ENCODE measurements at regions not wholly inside any gene's neighbourhood (a gene's known extent, or its start where the extent isn't known, plus 50 kb on each side); places are given as distances from the start of the nearest gene placed in this dataset.
"Not testable (repeated sequence)": the region's sequence is repeated elsewhere in the genome, so short reads cannot be mapped to it uniquely, and the experiment has no call there.

GRCh38 chr7:80303315-80303714, 168.7 kb downstream of the GNAI1 start:
- Histone ChIP-seq H3K4me3 (ENCODE audit: low read length) (no peak overlapping the region), H3K9me3 (ENCODE audit: low read length) (no peaks in the 10 kb centered on the region), H2AFZ (ENCODE audit: low read depth, low read length) (no peak overlapping the region), H3K4me1 (ENCODE audit: insufficient read depth, low read length) (peaks cover 11% of the 10 kb centered on the region), H3K27me3 (ENCODE audit: insufficient read depth, low read length) (no peaks in the 10 kb centered on the region), H3K36me3 (ENCODE audit: insufficient read depth, low read length) (no peaks in the 10 kb centered on the region)

- Histone ChIP-seq H3K4me3 (ENCODE audit: low read length) (no peak overlapping the region), H3K4me1 (ENCODE audit: insufficient read depth, low read length) (peaks cover 9% of the 10 kb centered on the region), H3K9me3 (ENCODE audit: low read length) (no peaks in the 10 kb centered on the region), H3K27me3 (ENCODE audit: insufficient read depth, low read length) (no peaks in the 10 kb centered on the region), H2AFZ (ENCODE audit: low read depth, low read length) (no peak overlapping the region), H3K36me3 (ENCODE audit: insufficient read depth, low read length) (no peaks in the 10 kb centered on the region)
These were observed 168.0 kb downstream of the GNAI1 start for GRCh38 chr7:80302636-80303035.

- no peaks in the 10 kb centered on the region for H3K27me3 ChIP-seq (ENCODE audit: insufficient read depth, low read length)
- peaks cover 8% of the 10 kb centered on the region for H3K4me1 ChIP-seq (ENCODE audit: insufficient read depth, low read length)
- H3K4me3 ChIP-seq (ENCODE audit: low read length): no peak overlapping the region
- no peaks in the 10 kb centered on the region for H3K9me3 ChIP-seq (ENCODE audit: low read length)
- no peaks in the 10 kb centered on the region for H3K36me3 ChIP-seq (ENCODE audit: insufficient read depth, low read length)
- H2AFZ ChIP-seq (ENCODE audit: low read depth, low read length): no peak overlapping the region
These were observed 167.4 kb downstream of the GNAI1 start for GRCh38 chr7:80302078-80302477.

GRCh38 chr7:80298201-80298600, 163.6 kb downstream of the GNAI1 start:
- H3K4me1 ChIP-seq (ENCODE audit: insufficient read depth, low read length): peaks cover 7% of the 10 kb centered on the region
- H3K4me3 ChIP-seq (ENCODE audit: low read length): no peak overlapping the region
- no peak overlapping the region for H2AFZ ChIP-seq (ENCODE audit: low read depth, low read length)
- no peaks in the 10 kb centered on the region for H3K36me3 ChIP-seq (ENCODE audit: insufficient read depth, low read length)
- H3K27me3 ChIP-seq (ENCODE audit: insufficient read depth, low read length): no peaks in the 10 kb centered on the region
- H3K9me3 ChIP-seq (ENCODE audit: low read length): peaks cover 2% of the 10 kb centered on the region

- Histone ChIP-seq H3K4me1 (ENCODE audit: insufficient read depth, low read length) (peaks cover 4% of the 10 kb centered on the region), H3K9me3 (ENCODE audit: low read length) (peaks cover 2% of the 10 kb centered on the region), H3K36me3 (ENCODE audit: insufficient read depth, low read length) (no peaks in the 10 kb centered on the region), H3K27me3 (ENCODE audit: insufficient read depth, low read length) (no peaks in the 10 kb centered on the region), H3K4me3 (ENCODE audit: low read length) (no peak overlapping the region), H2AFZ (ENCODE audit: low read depth, low read length) (no peak overlapping the region)
These were observed 159.7 kb downstream of the GNAI1 start for GRCh38 chr7:80294346-80294745.

- H2AFZ ChIP-seq (ENCODE audit: low read depth, low read length); H3K4me3 ChIP-seq (ENCODE audit: low read length); H3K27me3 ChIP-seq (ENCODE audit: insufficient read depth, low read length); H3K4me1 ChIP-seq (ENCODE audit: insufficient read depth, low read length); H3K9me3 ChIP-seq (ENCODE audit: low read length); H3K36me3 ChIP-seq (ENCODE audit: insufficient read depth, low read length): not testable (repeated sequence)
These were observed 158.0 kb downstream of the GNAI1 start for GRCh38 chr7:80292634-80293033.

- Histone ChIP-seq H3K4me1 (ENCODE audit: insufficient read depth, low read length) (no peaks in the 10 kb centered on the region), H3K9me3 (ENCODE audit: low read length) (no peaks in the 10 kb centered on the region), H3K4me3 (ENCODE audit: low read length) (no peak overlapping the region)
These were observed 153.8 kb downstream of the GNAI1 start for GRCh38 chr7:80288175-80289122.

GRCh38 chr7:80287400-80288174, 153.0 kb downstream of the GNAI1 start:
- Histone ChIP-seq H2AFZ (ENCODE audit: low read depth, low read length) (no peak overlapping the region), H3K4me3 (ENCODE audit: low read length) (no peak overlapping the region), H3K4me1 (ENCODE audit: insufficient read depth, low read length) (no peaks in the 10 kb centered on the region), H3K27me3 (ENCODE audit: insufficient read depth, low read length) (no peaks in the 10 kb centered on the region), H3K9me3 (ENCODE audit: low read length) (no peaks in the 10 kb centered on the region), H3K36me3 (ENCODE audit: insufficient read depth, low read length) (no peaks in the 10 kb centered on the region)

More at GRCh38 chr7:80288175-80289122, 153.8 kb downstream of the GNAI1 start:
- Histone ChIP-seq H3K27me3 (ENCODE audit: insufficient read depth, low read length) (no peaks in the 10 kb centered on the region), H2AFZ (ENCODE audit: low read depth, low read length) (no peak overlapping the region), H3K36me3 (ENCODE audit: insufficient read depth, low read length) (no peaks in the 10 kb centered on the region)

GRCh38 chr7:80286611-80287010, 152.0 kb downstream of the GNAI1 start:
- no peaks in the 10 kb centered on the region for H3K9me3 ChIP-seq (ENCODE audit: low read length)
- no peaks in the 10 kb centered on the region for H3K27me3 ChIP-seq (ENCODE audit: insufficient read depth, low read length)
- no peaks in the 10 kb centered on the region for H3K36me3 ChIP-seq (ENCODE audit: insufficient read depth, low read length)
- no peaks in the 10 kb centered on the region for H3K4me1 ChIP-seq (ENCODE audit: insufficient read depth, low read length)
- H2AFZ ChIP-seq (ENCODE audit: low read depth, low read length): no peak overlapping the region
- H3K4me3 ChIP-seq (ENCODE audit: low read length): no peak overlapping the region

GRCh38 chr7:80284855-80285254, 150.2 kb downstream of the GNAI1 start:
- H3K9me3 ChIP-seq (ENCODE audit: low read length): no peaks in the 10 kb centered on the region
- H3K36me3 ChIP-seq (ENCODE audit: insufficient read depth, low read length): no peaks in the 10 kb centered on the region
- no peaks in the 10 kb centered on the region for H3K27me3 ChIP-seq (ENCODE audit: insufficient read depth, low read length)
- H3K4me3 ChIP-seq (ENCODE audit: low read length): no peak overlapping the region
- no peaks in the 10 kb centered on the region for H3K4me1 ChIP-seq (ENCODE audit: insufficient read depth, low read length)
- H2AFZ ChIP-seq (ENCODE audit: low read depth, low read length): no peak overlapping the region

- no peaks in the 10 kb centered on the region for H3K36me3 ChIP-seq (ENCODE audit: insufficient read depth, low read length)
- no peaks in the 10 kb centered on the region for H3K4me1 ChIP-seq (ENCODE audit: insufficient read depth, low read length)
- no peak overlapping the region for H2AFZ ChIP-seq (ENCODE audit: low read depth, low read length)
- no peaks in the 10 kb centered on the region for H3K27me3 ChIP-seq (ENCODE audit: insufficient read depth, low read length)
- no peak overlapping the region for H3K4me3 ChIP-seq (ENCODE audit: low read length)
- H3K9me3 ChIP-seq (ENCODE audit: low read length): no peaks in the 10 kb centered on the region
These were observed 145.1 kb downstream of the GNAI1 start for GRCh38 chr7:80279760-80280159.

- Histone ChIP-seq H3K36me3 (ENCODE audit: insufficient read depth, low read length) (no peaks in the 10 kb centered on the region), H3K4me1 (ENCODE audit: insufficient read depth, low read length) (no peaks in the 10 kb centered on the region), H3K4me3 (ENCODE audit: low read length) (no peak overlapping the region), H3K27me3 (ENCODE audit: insufficient read depth, low read length) (no peaks in the 10 kb centered on the region), H3K9me3 (ENCODE audit: low read length) (no peaks in the 10 kb centered on the region), H2AFZ (ENCODE audit: low read depth, low read length) (no peak overlapping the region)
These were observed 144.1 kb downstream of the GNAI1 start for GRCh38 chr7:80278737-80279136.

All from neuron (in vitro differentiated cells).